NAMALWA (cell line): ENCODE measurements at regions not wholly inside any gene's neighbourhood (a gene's known extent, or its start where the extent isn't known, plus 50 kb on each side); places are given as distances from the start of the nearest gene placed in this dataset.
"Not testable (repeated sequence)": the region's sequence is repeated elsewhere in the genome, so short reads cannot be mapped to it uniquely, and the experiment has no call there.

Experiments used
- DNase-seq: peaks from one replicate; pipeline ENCODE4 v3.0.0-alpha.2; 2015; ENCODE audit warnings: low spot score

- DNase-seq: no peak
These were observed 436.2 kb downstream of the DTWD2 start for GRCh38 chr5:118552146-118552545.

DNA sequence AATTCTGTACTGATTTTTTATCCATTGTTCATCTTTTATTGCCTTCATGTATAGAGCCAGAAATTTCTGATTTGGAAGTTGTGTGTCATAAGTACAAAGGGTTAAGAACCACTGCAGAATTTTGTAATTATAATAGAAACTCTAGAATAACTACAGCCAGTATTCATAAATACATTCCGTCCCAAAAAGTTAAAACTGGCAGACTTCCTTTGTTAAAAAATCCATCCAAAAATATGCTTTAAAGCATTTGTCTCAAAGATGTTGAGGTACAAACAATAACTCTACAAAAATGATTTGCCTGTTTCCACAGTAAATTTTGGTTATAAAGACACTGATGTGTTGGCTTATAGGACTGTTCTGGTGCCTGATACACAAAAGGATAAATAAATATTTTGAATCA, 436.6 kb downstream of the DTWD2 start:
- no peak for DNase-seq

DNA sequence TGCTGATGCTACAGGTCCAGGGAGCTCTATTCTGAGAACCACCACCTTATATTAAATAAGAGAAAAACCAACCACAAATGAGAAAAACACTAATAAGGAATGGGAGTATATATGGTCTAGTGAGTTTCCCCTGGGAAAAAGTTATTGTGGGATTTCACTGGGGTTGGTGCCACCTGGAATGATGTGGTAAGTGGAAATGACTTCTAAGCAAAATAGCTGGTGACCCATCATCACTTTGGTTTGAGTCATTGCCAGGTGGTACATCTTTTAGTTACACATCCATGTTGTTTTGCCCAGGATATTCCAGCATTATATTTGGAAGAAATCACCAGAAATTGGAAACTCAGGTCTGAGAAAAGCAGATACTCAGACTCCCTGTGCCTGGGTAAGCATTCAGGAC, 437.3 kb downstream of the DTWD2 start:
- no peak for DNase-seq

- DNase-seq: no peak
These were observed 439.3 kb downstream of the DTWD2 start for GRCh38 chr5:118548761-118549720.

- DNase-seq: no peak
These were observed 442.9 kb downstream of the DTWD2 start for GRCh38 chr5:118545470-118545869.

DNA sequence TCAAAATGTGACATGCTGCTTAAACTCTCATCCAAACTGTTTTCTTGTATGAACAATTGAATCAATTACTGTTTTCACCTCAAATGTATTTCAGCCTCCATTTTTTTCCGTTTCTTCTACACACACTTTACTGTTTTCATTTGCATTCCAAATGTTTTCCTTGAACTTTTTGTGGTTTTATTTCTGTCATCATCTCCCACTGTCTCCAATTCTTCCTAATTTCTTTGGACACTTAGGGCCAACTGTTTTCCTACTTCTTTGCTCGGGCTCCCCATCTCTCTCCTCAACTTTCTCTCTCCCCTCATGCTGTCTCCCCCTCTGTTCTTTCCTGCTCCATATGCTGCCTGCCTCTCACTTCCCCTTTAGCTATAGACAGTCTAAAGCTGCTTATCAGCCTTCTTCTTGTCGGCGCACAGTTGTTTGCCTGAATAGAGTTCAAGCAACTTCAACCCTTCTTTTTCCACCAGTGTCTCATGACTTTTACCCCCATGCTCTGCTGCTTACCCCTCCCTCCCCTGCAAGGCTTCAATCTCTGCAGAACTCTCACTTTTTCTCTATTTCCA, 443.4 kb downstream of the DTWD2 start:
- DNase-seq: no peak

- no peak for DNase-seq
These were observed 454.4 kb downstream of the DTWD2 start for GRCh38 chr5:118533923-118534322.

- DNase-seq: no peak
These were observed 455.2 kb downstream of the DTWD2 start for GRCh38 chr5:118533156-118533555.

DNA sequence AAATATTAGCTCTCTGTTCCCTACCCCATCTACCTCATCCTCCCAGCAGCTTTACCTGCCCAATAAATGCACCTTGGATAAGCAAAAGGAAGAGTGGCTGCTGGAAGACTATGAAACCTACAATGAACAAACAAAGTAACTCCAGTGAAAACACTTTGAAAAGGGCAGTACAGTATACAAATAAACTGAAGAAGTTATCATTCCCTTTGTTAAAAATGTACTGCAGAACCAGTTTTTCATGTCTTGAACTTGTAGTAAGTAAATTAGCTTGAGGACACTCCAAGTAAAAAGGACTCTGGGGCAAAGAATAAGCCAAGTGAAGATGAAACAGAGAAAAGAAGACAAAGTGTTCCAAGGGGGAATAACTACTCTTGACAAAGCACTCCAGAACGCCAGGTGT, 457.1 kb downstream of the DTWD2 start:
- DNase-seq: no peak

DNA sequence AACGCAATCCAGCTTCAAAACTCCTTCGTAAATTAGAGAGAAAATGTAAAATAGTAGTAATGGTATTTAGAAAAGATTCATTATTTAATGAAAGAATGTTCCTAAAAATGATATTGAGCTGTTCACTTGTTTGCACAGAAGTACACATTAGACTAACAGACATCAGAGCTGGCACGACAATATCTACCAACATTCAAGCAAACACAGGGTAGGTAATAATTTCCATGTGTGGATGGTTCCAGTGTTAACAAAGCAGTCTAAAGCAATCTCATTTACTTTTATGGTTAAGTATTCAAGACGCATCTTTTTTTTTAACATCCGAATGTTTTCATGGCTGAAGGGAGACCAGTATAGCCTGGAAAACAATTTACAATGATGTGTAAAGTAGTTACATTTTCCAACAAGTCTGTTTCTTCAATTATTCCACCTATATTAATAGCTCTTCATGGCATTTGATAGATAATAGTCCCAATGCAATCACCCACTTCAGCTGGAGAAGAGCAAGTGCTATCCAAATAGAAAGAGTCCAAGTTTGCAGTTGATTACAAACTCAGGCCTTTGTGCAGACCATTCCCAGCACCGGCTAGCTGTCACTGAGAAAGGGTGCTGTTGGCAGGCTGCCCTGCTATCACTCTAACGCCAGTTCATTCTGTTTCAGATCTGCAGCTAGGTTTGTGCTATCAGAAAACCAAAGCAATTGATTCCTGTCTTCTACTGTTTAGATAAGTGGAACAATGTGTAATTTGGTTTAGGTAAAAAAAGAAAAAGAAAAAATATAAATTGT, 458.8 kb downstream of the DTWD2 start:
- DNase-seq: no peak

GRCh38 chr5:118522626-118523025, 465.7 kb downstream of the DTWD2 start:
- DNase-seq: no peak

DNA sequence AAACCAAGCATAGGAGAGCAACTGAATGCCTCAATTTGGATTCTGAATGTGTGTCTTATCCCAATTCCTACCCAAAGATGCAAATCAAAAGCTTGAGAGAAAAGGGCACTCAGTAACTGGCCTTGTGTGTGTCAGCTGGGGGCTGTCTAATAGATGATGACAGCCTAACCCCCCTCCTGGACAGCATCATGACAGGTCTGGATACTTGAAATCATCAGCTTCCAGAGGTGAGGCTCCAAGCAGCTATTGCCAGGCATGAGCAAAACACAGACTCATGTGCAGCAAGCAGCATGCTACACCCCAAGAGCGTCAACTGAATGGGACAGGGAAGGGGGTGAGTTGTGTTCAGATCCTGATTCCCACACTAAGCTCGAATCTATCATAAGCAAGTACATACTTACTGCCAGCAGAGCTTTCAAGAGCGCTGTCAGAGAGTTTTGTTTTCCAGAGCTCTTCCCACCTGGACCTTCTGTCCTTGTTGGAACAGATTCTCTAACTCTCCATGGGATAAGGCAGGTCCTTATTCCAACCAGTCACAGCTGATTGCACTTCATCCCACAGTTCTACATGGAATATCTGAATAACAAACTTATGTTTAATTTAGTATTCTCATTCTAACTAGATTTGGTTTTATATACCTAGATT, 467.5 kb downstream of the DTWD2 start:
- DNase-seq: no peak

- DNase-seq: no peak
These were observed 468.9 kb downstream of the DTWD2 start for GRCh38 chr5:118519466-118519865.

DNA sequence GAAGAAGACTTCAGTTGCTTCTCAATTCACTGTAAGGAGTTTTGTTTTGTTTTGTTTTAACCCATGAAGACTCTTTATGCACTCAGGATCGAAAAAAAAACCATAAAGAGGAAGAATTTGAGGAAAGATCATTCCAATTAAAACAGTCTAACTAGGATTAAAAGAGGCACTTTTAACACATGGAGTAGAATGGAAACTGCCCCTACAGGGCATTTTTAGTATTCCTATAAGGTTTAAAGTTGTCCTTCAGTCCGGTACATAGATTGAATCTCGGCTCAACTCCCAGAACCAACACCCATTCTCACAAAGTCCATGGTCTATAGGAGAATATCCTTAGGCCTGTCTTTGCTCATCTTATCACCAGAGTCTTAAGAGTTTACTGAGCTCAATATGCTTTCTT, 469.6 kb downstream of the DTWD2 start:
- DNase-seq: no peak

DNA sequence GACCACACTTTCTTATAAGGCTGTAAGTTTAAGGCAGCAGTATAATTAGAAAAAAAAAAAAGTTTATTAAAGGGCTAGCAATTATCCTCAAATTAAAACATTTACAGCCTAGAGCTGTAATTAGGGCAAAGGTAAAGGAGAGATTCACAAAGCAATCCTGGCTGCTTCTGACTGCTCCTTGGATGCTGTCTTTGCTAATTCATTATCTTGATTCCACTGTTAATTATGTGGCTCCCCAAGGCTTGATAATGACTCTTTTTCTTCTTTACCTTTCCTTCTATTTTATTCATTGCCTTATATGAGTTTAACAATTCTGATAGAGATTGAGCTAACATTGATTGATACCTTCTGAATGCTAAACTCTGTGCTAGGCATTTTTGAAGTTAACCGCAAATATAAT, 476.5 kb downstream of the DTWD2 start:
- no peak for DNase-seq

- peak; percentile 52 for DNase-seq
These were observed 482.0 kb downstream of the DTWD2 start for GRCh38 chr5:118506217-118506852.

DNA sequence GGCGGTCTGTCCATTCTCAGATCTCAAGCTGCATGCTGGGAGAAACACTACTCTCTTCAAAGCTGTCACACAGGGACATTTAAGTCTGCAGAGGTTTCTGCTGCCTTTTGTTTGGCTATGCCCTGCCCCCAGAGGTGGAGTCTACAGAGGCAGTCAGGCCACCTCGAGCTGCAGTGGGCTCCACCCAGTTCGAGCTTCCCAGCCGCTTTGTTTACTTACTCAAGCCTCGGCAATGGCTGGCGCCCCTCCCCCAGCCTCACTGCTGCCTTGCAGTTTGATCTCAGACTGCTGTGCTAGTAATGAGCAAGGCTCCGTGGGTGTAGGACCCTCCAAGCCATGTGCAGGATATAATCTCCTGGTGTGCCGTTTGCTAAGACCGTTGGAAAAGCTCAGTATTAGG, 486.1 kb downstream of the DTWD2 start:
- not testable (repeated sequence) for DNase-seq

- no peak for DNase-seq
These were observed 497.0 kb downstream of the DTWD2 start for GRCh38 chr5:118491351-118491750.

GRCh38 chr5:118486647-118487225, 501.6 kb downstream of the DTWD2 start:
- DNase-seq: no peak

DNA sequence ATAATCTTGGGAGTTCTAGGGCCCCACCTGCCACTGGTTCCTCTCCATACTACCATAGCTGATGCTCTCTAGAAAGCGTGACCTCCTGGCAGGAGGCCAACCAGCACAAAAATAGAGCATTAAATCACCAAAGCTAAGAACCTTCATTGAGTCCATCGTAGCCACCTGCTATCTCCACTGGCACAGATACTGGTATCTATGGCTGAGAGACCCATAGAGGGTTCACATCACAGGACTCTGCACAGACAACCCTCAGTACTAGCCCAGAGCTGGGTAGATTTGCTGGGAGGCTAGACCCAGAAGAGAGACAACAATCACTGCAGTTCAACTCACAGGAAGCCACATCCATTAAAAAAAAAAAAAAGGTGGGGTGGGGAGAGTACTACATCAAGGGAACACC, 509.1 kb downstream of the DTWD2 start:
- DNase-seq: peak; percentile 16

GRCh38 chr5:118478852-118479251, 509.5 kb downstream of the DTWD2 start:
- DNase-seq: no peak
